GM19025 (cell line): ENCODE measurements at regions not wholly inside any gene's neighbourhood (a gene's known extent, or its start where the extent isn't known, plus 50 kb on each side); places are given as distances from the start of the nearest gene placed in this dataset.
A peak's percentile ranks its signal among the peaks of the same experiment; 100 is the strongest.

Experiments used
- ATAC-seq: cut with Tn5 transposase; IDR thresholded peaks from one replicate; pipeline ENCODE4 v1.9.1; 2021; ENCODE audit warnings: mild to moderate bottlenecking, low read depth, moderate library complexity; ENCODE audit not compliant: unreplicated experiment

DNA sequence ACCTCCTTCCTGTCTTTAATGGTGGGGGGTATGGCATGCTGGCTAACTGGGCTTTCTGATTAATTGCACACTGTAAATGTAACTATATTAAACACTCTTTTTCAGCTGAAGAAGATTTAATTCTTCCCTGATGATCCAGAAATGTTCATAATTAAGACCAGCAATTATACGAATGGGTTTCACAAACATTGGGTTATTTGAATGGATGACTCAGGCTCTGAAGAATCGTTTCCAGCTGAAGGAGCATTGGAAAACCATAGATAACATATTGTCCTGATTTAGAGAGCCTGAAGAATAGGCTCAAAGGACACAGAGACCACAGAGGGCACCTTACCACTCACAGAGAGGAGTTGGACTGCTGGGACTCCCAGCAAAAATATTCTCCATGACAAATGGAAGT, 130.7 kb upstream of the SSTR4 start:
- no peak for ATAC-seq

DNA sequence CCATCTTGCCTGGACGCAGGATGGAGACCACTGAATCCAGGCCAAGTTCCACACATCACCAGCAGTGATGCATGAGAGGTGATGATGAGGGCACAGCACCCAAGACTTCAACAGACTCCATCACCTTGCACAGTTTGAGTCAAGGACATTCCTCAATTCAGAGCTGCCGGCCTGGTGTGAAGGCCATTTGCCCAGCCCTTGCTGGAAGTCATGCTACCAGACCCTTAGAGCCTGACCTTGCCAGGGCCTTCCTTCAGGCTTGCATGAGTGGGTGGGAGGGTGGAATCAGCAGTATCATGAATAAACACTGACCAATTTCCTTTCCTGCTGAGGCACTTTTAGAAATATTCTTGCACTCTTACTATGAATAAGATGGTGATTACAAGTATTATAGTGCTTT, 130.2 kb upstream of the SSTR4 start:
- ATAC-seq: no peak

DNA sequence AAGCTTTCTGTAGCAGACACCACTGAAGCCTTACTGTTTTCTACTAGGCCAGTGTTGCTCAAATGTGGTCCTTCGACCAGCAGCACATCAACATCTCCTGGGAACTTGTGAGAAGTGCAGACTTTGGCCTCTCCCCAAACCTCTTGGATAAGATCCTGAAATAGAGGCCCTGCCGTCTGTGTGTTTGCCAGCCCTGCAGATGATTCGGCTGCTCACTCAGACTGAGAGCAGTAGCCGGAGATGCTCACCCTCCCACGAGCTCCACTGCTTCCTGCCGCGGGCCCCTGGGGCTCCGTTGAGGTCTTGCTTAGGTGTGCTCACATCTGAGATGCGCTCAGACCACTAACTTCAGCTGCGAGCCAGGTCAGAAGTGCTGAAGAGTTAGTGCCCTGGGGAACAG, 129.5 kb upstream of the SSTR4 start:
- ATAC-seq: peak; percentile 78

DNA sequence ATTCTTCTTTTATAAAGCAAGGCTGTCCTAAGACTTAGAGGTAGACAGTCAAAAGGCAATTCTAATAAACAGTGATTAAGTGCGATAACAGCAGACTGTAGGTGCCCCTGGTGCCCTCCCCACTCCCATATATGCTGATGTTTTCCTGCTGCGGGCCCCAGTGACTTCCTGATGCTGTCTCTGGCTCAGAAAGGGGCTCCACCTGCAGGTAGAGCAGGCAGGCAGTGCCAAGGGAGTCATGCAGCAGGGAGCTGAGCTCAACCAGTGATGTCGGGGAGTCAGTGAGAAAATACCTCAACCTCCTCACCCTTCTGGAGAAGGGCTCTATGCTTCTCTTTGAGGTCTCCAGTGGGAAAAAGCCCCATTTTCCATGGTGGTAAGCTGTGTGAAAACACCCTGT, 126.7 kb upstream of the SSTR4 start:
- ATAC-seq: no peak

DNA sequence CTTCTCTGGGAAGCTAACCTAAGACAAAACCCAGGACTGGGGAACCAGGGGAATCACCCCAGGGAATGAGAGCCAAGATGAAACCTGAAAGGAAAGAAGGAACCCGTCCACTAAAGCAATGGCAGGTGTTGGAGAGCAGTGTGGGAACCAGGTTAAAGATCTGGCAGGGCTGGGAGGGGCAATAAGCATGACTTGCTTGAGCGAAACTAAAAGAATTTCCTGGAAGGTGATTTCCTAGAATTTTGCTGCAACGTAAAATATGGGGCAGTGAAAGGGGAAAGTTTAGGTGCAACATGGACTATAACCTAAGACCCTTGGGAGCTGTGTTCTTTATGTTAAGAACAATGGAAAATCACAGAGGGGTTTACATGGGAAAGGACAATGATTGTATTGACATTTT, 126.2 kb upstream of the SSTR4 start:
- no peak for ATAC-seq

DNA sequence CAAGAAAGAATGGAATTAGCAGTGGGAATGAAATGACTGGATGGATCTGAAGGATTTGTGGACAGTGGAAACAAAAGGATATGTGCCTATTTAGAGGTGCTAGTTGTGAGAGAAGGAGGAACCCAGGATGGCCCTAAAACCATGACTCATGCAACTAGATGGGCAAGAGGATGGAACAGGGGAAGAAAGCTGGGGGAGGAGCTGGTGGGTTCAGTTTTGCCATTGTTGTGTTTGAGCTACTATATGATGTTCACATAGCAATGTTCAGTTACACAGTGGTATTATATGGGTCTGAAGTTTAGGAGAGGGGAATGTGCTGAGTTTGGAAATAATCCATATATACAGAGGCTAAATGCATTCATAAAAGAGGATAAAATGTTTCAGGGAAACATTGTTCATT, 125.7 kb upstream of the SSTR4 start:
- no peak for ATAC-seq

DNA sequence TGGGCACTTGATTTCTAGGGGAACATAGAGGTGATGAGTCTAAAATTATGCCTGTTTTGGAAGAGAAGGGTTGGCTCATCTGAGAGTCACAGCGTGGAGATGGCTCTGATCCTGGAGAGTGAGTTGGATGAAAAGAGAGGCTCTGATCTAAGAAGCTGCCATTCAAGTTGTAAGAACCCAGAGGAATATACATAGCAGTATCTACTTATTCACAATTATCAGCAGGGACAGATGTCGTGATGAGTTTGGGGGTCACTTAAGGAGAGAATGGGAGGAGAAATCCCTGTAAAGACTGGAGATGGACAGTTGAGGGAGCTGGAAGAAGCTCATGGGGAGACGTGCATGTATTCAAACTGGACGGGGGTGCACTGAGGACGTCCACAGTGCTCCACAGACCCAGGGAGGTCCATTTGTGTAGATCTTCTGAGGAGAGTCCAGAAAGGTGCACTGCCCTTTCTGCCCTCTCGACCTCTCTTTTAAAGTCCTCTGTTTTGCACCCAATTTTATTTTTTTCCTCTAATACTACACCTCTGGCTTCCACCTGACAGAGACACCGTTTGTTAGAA, 124.7 kb upstream of the SSTR4 start:
- ATAC-seq: no peak

DNA sequence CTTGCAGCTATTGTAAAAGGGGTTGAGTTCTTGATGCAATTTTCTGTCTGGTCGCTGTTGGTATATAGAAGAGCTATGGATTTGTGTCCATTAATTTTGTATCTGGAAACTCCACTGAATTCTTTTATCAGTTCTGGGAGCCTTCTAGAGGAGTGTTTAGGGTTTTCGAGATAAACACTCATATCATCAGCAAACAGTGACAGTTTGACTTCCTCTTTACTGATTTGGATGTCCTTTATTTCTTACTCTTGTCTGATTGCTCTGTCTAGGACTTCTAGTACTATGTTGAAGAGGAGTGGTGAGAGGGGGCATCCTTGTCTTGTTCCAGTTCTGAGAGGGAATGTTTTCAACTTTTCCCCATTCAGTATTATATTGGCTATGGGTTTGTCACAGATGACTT, 120.8 kb upstream of the SSTR4 start:
- ATAC-seq: no peak

DNA sequence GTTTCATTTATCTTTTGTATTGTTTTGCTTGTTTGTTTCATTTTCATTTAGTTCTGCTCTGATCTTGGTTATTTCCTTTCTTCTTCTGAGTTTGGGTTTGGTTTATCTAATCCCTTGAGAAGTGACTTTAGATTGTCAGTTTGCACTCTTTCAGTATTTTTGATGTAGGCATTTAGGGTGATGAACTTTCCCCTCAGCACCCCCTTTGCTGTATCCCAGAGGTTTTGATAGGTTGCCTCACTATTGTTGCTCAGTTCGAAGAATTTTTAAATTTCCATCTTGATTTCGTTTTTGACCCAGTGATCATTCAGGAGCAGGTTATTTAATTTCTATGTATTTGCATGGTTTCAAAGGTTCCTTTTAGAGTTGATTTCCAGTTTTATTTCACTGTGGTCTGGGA, 119.6 kb upstream of the SSTR4 start:
- ATAC-seq: no peak

DNA sequence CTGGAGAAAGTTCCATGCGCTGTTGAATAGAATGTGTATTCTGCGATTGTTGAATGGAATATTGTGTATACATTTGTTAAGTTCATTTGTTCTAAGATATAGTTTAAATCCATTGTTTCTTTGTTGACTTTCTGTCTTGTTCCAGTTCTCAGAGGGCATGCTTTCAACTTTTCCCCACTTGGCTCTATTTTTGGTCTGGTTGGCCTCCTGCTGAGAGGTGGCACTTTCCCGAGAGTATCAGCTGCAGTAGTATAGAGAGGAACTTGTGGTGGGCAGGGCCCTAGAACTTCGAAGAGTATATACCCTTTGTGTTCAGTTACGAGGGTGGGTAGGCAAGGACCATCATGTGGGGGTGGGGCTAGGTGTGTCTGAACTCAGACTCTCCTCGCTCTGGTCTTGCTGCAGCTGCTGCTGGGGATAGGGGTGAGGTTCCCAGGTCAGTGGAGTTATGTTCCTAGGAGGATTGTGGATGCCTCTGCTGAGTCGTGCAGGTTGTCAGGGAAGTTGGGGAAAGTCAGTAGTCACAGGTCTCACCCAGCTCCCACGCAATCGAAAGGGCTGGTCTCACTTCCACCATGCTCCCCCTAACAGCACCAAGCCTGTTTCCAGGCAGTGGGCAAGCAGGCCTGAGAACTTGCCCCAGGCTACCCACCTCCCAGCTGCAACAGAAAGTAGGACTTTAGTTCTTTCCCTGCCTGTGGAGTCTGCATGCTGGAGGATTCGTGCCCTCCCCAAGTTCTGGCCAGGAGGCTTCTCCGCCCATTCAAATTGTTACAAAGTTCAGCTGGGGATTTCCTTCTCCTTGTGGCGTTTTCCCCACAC, 118.9 kb upstream of the SSTR4 start:
- no peak for ATAC-seq

DNA sequence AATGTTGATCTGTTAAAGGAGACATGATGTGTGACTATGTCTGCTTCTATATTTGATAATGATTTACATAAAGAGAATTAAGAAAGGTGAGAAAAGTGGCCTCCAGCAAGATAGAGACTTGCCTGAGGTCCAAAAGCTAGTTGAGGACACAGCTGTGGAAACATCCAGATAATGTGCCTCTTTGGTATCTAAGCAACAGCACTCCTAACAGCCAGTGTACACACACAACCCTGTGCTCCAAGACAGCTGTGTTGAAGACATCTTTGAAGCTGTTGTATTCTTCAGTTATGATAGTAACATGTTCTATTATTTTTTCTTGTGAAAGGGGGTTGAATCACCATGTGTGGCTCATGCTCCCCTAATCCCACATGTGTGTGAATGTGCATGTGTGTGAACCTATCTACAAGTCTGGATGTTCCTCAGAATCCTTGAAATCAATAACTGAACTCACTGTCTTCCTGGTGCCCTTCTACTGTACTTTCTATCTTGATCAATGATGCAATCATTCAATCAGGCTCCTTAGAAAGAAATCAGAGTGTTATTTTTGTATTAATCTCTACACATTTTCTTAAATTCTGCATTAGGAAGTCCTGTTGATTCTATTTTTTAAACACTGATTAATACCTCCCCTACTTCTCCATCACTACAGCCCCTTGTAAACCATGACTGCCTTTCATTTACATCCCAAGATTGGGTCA, 116.7 kb upstream of the SSTR4 start:
- ATAC-seq: no peak

DNA sequence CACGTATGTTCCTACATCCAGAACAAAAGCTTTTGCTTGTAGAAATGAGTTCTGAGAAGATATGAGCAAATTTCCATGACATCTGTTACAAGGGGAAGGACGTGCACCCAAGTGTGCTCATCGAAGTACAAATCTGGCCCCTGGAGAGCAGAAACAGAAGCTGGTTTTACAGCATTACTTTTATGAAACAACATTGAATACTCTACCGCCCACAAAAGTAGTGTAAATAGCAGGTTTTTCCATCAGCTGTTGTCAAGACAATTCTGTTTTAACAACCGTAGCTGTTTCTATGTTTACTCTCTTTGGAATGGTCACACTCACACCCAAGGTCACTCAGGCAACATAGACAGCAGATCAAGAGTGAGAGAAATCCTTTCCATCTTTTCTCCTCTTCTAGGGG, 114.2 kb upstream of the SSTR4 start:
- ATAC-seq: no peak

DNA sequence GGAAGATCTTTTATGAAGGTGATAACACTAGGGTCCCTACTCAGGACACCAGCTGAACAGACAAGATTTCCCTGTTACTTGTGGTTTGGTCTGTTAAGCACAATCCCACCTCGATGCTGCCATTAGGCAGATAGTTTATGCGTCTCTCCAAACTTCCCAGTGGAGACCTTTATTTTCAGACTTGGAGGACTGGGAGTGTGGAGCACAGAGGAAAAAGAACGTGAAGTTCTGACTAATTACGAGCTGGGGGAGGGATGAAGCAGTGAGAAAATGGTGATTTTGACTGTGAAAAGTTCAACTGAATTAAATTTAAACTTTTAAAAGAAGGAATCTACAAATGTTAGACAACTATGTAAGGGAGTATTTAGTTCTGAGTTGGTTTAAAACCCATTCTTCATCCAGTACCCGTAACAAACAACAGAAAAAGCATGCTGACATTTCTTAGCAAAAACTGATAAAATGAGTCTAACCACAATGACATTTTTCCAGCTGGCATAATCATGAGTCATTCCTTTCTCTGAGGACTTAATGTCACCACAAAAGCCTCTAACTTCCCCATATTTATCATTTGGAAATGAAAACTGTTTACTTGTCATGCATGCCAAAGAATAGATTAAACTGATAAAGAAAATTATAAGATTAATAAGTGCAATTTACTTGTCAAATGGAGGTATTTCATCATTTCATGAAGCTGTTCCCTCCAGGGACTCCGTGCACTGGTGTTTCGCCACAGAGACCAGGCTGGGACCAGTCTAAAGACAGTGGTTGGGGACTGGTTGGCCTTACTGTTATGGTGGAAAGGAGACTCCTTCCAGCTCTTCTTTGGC, 113.3 kb upstream of the SSTR4 start:
- no peak for ATAC-seq

DNA sequence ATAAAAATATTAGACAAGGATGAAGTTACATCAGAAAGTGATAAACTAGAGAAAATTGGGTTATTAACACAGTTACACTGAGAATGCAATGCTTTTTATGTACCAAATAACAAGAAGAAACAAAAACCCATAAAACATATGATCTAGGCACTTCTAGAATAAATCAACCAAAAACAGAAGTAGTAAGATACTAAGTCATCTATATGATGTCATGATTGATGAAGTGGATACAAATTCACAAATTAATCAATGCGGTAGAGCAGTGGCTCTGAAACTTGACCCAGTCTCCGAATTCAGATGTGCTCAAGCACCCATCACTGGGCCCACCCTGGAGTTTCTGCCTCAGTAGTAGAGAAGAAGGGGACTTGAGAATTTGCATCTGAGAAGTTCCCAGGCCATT, 112.1 kb upstream of the SSTR4 start:
- no peak for ATAC-seq

DNA sequence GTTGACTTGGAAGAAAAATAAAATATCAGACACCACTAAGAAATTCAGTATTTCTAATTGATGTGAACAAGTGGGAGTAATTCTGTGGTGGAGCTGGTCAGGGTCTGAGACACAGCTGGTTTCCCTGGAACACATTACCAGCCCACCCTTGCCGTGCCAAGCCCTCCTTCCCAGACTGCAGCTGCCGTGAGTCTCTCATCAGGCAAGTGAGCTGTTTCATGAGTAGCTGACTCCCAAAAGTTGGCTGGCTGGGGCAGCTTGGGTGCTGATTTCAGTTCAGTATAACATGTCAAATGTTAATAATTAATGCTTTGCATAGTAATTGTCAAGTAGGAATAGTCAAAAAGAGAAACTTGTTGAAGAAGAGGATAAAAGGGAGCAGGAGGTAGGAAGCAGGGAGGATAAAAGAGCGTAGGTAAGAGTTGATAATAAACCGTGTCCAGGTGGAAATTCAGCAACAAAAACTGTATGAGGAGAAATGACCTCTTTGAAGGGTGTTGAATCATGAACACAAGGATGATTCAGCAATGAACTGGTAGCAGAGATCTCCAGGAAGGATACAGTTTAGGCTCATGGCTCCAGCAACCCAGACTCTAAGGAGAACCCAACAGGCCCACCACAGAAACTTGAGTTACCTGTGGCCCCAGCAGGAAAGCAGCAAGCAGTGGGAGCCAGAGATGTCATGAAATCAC, 110.9 kb upstream of the SSTR4 start:
- no peak for ATAC-seq

DNA sequence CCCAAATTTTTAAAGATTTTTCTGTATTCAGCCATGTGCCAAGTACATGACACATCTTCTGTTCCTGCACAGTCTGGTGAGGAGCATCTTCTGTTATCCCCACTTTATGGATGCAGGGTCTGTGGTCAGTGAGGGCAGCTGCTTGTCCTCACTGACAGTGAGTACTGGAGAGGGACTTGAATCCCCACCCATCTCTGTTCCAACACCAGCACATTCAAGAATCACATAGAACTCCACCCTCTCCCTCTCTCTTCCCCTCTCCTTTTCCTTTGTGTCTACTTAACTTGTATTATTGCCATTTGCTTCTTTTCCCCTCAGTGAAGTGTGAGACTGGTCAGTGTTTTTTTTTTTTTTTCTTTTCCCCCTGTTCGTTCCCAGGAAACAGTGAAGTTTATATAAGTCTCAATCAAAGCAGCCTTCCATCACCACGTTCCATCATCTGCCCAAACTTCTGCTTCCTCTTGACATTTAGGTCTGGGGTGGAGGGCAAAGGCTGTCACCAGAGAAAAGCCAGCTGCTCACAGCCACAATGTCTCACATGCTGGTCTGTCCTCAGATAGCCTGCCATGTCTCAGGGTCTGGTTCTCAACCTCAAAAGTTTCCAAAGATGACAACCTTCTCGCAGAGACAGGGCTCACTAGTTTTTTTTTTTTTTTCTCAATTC, 110.0 kb upstream of the SSTR4 start:
- ATAC-seq: peak; percentile 36

DNA sequence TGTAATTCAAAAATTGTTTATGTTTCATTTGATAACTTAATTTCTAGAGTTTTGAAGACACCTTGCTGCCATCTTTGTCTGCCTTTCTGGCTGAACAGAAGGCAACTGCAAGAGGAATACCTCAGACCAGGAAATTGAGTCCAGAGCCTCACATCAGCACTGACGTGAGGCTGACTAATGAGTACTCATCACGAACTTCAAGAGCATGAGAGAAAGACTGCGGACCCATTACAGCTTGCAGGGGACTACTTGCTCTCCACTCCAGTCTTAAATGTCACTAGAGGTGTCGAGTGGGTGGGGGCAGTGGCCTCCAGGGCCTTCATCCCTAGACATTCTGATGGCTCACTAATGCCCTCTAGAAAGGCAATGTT, 109.5 kb upstream of the SSTR4 start:
- no peak for ATAC-seq

DNA sequence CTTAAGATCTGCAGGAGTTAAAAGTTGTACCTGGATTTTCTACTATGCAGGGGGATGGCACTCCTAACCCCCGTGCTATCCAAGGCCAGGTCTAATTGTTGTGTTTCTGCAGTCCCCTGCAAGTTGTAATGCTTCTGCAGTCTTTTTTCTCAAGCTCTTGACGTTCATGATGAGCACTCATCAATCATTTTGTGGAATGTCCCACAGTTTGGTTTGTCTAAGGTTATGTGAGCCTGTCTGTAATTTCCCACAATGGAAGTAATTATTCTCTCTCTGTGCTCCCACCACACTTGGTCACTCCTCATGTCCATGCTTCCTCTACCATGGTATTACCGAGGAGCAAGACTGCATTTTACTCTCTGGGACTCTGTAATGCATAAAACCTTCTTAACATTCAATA, 107.6 kb upstream of the SSTR4 start:
- ATAC-seq: no peak

DNA sequence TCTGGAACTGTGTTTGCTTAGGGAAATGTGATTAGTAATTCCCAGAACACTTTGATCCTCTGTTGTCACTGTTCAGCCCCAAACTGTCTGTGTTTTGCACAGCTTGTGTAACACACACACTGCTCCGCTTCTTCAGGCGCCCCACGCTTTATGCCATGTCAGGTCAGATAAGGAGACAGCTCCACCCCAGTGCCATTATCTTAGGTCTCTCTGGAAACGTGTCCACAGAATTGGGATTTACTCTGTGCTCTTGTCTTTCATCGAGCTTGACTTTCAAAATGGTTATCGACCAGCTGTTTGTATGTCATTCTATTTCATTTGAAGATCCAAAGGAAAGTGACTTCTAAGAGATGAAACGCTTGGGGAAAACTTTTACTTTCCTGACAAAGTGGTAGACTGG, 106.4 kb upstream of the SSTR4 start:
- no peak for ATAC-seq

DNA sequence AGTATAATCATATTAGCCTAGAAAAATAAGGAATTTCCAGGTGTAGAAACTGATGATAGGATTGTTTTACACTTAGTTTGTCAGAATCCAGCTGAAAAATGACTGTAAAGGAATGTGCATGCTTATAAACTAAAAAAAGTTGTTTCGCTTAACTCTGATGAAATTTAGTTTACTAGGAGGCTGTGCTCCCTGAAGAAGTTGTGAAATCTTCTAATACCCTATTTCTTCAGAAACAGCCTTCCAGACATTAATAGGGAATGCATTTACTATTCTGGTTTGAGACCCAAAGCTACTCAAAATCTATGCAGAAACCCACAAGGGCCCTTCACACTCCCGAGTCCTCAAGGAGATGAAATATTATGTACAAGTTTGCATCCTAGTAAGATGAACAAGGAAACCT, 105.5 kb upstream of the SSTR4 start:
- ATAC-seq: no peak
